CD14-positive monocyte (primary cell): ENCODE measurements at regions not wholly inside any gene's neighbourhood (a gene's known extent, or its start where the extent isn't known, plus 50 kb on each side); places are given as distances from the start of the nearest gene placed in this dataset.

Source experiments
- DNase-seq, 3 donors: peaks; one replicate each; pipeline ENCODE4 v3.0.0-alpha.2; 2011 to 2022
- H2AFZ ChIP-seq: 2 replicates; pipeline ENCODE4 v1.6.0; 2012; ENCODE audit warnings: mild to moderate bottlenecking, low read depth, low read length, inconsistent platforms; ENCODE audit not compliant: insufficient read depth, poor library complexity, severe bottlenecking
- H3K27ac ChIP-seq, 2 donors: 1 replicate in 1 of 2; 2 replicates in 1 of 2; pipeline ENCODE4 v1.5.1; 2012 to 2013; ENCODE audit warnings: low read length in 2 of 2, control low read depth in 1 of 2, inconsistent platforms in 1 of 2, low read depth in 1 of 2, mild to moderate bottlenecking in 1 of 2
- H3K27me3 ChIP-seq, 2 donors: one replicate each; pipeline versions ENCODE4 v1.6.0 to v1.6.1; 2011 to 2013; ENCODE audit warnings: low read length in 2 of 2; ENCODE audit not compliant: control insufficient read depth in 2 of 2, insufficient read depth in 2 of 2
- H3K36me3 ChIP-seq, 2 donors: replicated peaks in 1 of 2; 1 replicate in 1 of 2; 2 replicates in 1 of 2; pipeline versions ENCODE4 v1.5.1 to v1.6.1; 2012 to 2013; ENCODE audit warnings: low read length in 2 of 2, control low read depth in 1 of 2, inconsistent platforms in 1 of 2, mild to moderate bottlenecking in 1 of 2; ENCODE audit not compliant: insufficient read depth in 2 of 2, control insufficient read depth in 1 of 2
- H3K4me1 ChIP-seq, 2 donors: 1 replicate in 1 of 2; 2 replicates in 1 of 2; pipeline versions ENCODE4 v1.5.1 to v1.6.1; 2012 to 2013; ENCODE audit warnings: low read length in 2 of 2, control low read depth in 1 of 2, inconsistent platforms in 1 of 2, mild to moderate bottlenecking in 1 of 2, moderate library complexity in 1 of 2; ENCODE audit not compliant: insufficient read depth in 2 of 2, control insufficient read depth in 1 of 2
- H3K4me2 ChIP-seq: replicated peaks from 2 replicates; pipeline ENCODE3; 2012; ENCODE audit warnings: low read length, moderate library complexity, mild to moderate bottlenecking; ENCODE audit not compliant: poor library complexity, severe bottlenecking; ENCODE audit errors: extremely low read depth
- H3K4me3 ChIP-seq, 3 experiments: fragments of 200-600 bp in 1 of 3; sonication (generic) in 1 of 3; replicated peaks in 1 of 3; 1 replicate in 2 of 3; 2 replicates in 1 of 3; pipeline ENCODE4 v1.5.1; 2011 to 2013; ENCODE audit warnings: low read length in 3 of 3, mild to moderate bottlenecking in 3 of 3, control low read depth in 2 of 3, low read depth in 2 of 3, inconsistent platforms in 1 of 3, moderate library complexity in 1 of 3
- H3K79me2 ChIP-seq: 2 replicates; pipeline ENCODE4 v1.6.0; 2012; ENCODE audit warnings: mild to moderate bottlenecking, control low read depth, inconsistent platforms, low read length, moderate library complexity; ENCODE audit not compliant: insufficient read depth
- H3K9ac ChIP-seq: 2 replicates; pipeline ENCODE4 v1.6.0; 2017; ENCODE audit warnings: low read length, mild to moderate bottlenecking; ENCODE audit not compliant: insufficient read depth, poor library complexity, severe bottlenecking
- H3K9me3 ChIP-seq, 2 donors: replicated peaks in 1 of 2; 1 replicate in 1 of 2; 2 replicates in 1 of 2; pipeline versions ENCODE4 v1.5.1 to v1.6.1; 2012 to 2013; ENCODE audit warnings: low read length in 2 of 2, control low read depth in 1 of 2; ENCODE audit not compliant: control insufficient read depth in 1 of 2, insufficient read depth in 1 of 2
- H4K20me1 ChIP-seq: 2 replicates; pipeline ENCODE4 v1.6.0; 2012; ENCODE audit warnings: mild to moderate bottlenecking, low read length, control low read depth, moderate library complexity; ENCODE audit not compliant: insufficient read depth
- H3K27ac Mint-ChIP-seq, 7 donors: one replicate each; pipeline ENCODE4 v1.8.0; 2020; ENCODE audit warnings: mild to moderate bottlenecking in 7 of 7, mixed read lengths in 7 of 7, moderate library complexity in 6 of 7, inconsistent platforms in 2 of 7
- H3K27me3 Mint-ChIP-seq, 3 donors: one replicate each; pipeline ENCODE4 v1.8.0; 2021 to 2022; ENCODE audit warnings: low read depth in 3 of 3, mild to moderate bottlenecking in 3 of 3, mixed read lengths in 3 of 3, moderate library complexity in 3 of 3, inconsistent platforms in 1 of 3
- H3K36me3 Mint-ChIP-seq, 2 donors: one replicate each; pipeline ENCODE4 v1.8.0; 2020; ENCODE audit warnings: mixed read lengths in 2 of 2, inconsistent platforms in 1 of 2, mild to moderate bottlenecking in 1 of 2
- H3K4me1 Mint-ChIP-seq: one replicate; pipeline ENCODE4 v1.8.0; 2020; ENCODE audit warnings: mild to moderate bottlenecking, mixed read lengths
- H3K4me3 Mint-ChIP-seq, 2 donors: one replicate each; pipeline ENCODE4 v1.8.0; 2020; ENCODE audit warnings: mild to moderate bottlenecking in 2 of 2, mixed read lengths in 2 of 2, moderate library complexity in 1 of 2
- H3K9me3 Mint-ChIP-seq, 7 donors: one replicate each; pipeline ENCODE4 v1.8.0; 2020 to 2022; ENCODE audit warnings: mixed read lengths in 7 of 7, mild to moderate bottlenecking in 6 of 7, moderate library complexity in 6 of 7, inconsistent platforms in 2 of 7
- intact Hi-C, 2 donors: fragments of 100-400 bp; cut with micrococcal nuclease; formaldehyde crosslinking; loops; one replicate each; pipeline versions ENCODE4 v1.15.0 to v1.15.1; 2023
- TF ChIP-seq, protein P1 (sequence below): fragments of 200-600 bp; IDR thresholded peaks from one replicate; pipeline ENCODE4 v1.8.0; 2022; ENCODE audit warnings: antibody characterized with exemption, mild to moderate bottlenecking

DNA sequence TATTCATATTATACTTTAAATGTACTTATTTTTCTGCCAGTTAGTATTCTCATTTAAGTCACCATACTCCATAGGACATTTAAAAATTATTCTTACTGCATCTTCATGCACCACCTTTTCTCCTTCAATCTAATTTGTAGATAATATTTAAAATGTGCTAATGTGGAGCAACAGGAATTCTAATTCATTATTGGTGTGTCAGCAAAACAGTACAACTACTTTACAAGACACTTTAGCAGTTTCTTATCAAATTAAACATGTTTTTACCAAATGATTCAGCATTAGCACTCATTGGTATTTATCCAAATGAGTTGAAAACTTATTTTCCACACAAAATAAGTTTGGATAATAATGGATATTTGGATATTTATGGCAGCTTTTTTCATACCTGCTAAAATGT, 1041.8 kb upstream of the ADGRB3 start:
- no peak overlapping the region for H3K4me2 ChIP-seq
- H3K27me3 ChIP-seq: no peaks in the 10 kb centered on the region
- TF ChIP-seq, protein P1, sequence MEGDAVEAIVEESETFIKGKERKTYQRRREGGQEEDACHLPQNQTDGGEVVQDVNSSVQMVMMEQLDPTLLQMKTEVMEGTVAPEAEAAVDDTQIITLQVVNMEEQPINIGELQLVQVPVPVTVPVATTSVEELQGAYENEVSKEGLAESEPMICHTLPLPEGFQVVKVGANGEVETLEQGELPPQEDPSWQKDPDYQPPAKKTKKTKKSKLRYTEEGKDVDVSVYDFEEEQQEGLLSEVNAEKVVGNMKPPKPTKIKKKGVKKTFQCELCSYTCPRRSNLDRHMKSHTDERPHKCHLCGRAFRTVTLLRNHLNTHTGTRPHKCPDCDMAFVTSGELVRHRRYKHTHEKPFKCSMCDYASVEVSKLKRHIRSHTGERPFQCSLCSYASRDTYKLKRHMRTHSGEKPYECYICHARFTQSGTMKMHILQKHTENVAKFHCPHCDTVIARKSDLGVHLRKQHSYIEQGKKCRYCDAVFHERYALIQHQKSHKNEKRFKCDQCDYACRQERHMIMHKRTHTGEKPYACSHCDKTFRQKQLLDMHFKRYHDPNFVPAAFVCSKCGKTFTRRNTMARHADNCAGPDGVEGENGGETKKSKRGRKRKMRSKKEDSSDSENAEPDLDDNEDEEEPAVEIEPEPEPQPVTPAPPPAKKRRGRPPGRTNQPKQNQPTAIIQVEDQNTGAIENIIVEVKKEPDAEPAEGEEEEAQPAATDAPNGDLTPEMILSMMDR: no peak
- no peak overlapping the region for H2AFZ ChIP-seq
- H3K27ac ChIP-seq: no peak overlapping the region
- H3K27me3 Mint-ChIP-seq: no peaks in the 10 kb centered on the region
- no peak for DNase-seq
- no peaks in the 10 kb centered on the region for H4K20me1 ChIP-seq
- intact Hi-C loops: no loop called here
- H3K79me2 ChIP-seq: no peaks in the 10 kb centered on the region
- no peak overlapping the region for H3K4me3 Mint-ChIP-seq
- H3K36me3 ChIP-seq: no peaks in the 10 kb centered on the region
- peaks cover 0 to 7% (median 0%) of the 10 kb centered on the region in 7 donors for H3K9me3 Mint-ChIP-seq
- H3K9me3 ChIP-seq: peaks cover 3% of the 10 kb centered on the region in 2 donors
- no peaks in the 10 kb centered on the region for H3K4me1 Mint-ChIP-seq
- H3K36me3 Mint-ChIP-seq: no peaks in the 10 kb centered on the region
- H3K4me1 ChIP-seq: no peaks in the 10 kb centered on the region
- no peak overlapping the region for H3K27ac Mint-ChIP-seq
- no peak overlapping the region for H3K9ac ChIP-seq
- H3K4me3 ChIP-seq: no peak overlapping the region

DNA sequence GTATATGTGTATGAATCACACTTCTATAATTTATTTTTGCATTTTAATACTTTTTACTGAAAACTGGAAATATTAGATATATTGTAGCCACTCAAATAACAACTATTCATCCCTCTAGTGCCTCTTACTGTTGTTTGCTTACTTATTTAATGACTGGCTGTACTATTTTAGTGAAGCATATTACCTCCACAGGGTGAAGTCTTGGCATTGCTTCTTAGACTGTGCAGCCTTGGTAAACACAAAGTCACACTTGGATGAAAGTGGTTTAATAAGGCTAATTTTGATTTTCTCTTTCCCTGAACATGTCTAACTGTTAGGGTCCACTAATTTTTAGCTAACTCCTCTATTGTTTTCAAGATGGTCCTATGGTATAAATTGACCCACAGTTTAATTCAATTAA, 1043.2 kb upstream of the ADGRB3 start:
- no peaks in the 10 kb centered on the region for H3K79me2 ChIP-seq
- Mint-ChIP-seq H3K27me3 (no peaks in the 10 kb centered on the region), H3K4me1 (no peaks in the 10 kb centered on the region), H3K4me3 (no peak overlapping the region), H3K27ac (no peak overlapping the region), H3K36me3 (no peaks in the 10 kb centered on the region), H3K9me3 (peaks cover 0 to 7% (median 0%) of the 10 kb centered on the region in 7 donors)
- no peaks in the 10 kb centered on the region for H3K36me3 ChIP-seq
- DNase-seq: no peak
- no peak overlapping the region for H3K9ac ChIP-seq
- peaks cover 3% of the 10 kb centered on the region in 2 donors for H3K9me3 ChIP-seq
- no peaks in the 10 kb centered on the region for H4K20me1 ChIP-seq
- H3K4me1 ChIP-seq: no peaks in the 10 kb centered on the region
- TF ChIP-seq, protein P1: no peak
- H3K4me3 ChIP-seq: no peak overlapping the region
- H2AFZ ChIP-seq: no peak overlapping the region
- H3K4me2 ChIP-seq: no peak overlapping the region
- H3K27me3 ChIP-seq: no peaks in the 10 kb centered on the region
- no peak overlapping the region for H3K27ac ChIP-seq
- intact Hi-C loops: no loop called here
